ENCODE measurements at regions not wholly inside any gene's neighbourhood (a gene's known extent, or its start where the extent isn't known, plus 50 kb on each side); places are given as distances from the start of the nearest gene placed in this dataset.

DNA sequence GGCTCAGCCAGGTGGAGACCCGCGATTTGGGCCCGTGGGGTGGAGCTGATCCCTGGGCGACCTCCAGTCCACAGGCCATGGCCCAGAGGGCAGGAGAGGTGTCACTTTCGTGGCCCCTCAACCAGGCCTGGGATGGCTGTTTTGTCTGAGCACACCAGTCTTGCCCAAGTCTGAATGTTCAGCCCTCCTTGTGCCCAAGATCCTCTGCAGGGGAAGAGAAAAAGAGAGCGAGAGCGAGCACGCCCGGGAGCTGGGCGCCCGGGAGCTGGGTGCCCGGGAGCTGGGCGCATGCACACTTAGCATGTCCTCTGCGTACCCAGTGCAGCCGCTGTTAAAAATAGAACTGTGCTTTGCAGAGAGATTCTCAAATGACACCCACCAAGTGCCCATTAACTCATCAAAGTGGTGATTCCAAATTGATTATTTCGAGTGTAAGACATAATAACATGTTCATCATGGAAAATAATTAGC lies 403.3 kb upstream of the TNRC6C start:
- H2BK15ac ChIP-seq (ENCODE audit: low read length): no peak overlapping the region
- DNase-seq (ENCODE audit: low read depth in 1 of 2, low spot score in 2 of 2) (no peak), FAIRE-seq (no peak)
- no peak overlapping the region for H4K8ac ChIP-seq (ENCODE audit: extremely low read depth, insufficient read depth, low read length)
- H2BK120ac ChIP-seq (replicated peaks; ENCODE audit: low read depth, low read length): no peak overlapping the region
- no peak overlapping the region for H2AK5ac ChIP-seq (ENCODE audit: low read depth, low read length)
- no peak overlapping the region for H3K4me3 ChIP-seq (ENCODE audit: extremely low read depth in 1 of 4, insufficient read depth in 2 of 4, low read depth in 3 of 4, low read length in 4 of 4)
- H3K4ac ChIP-seq (replicated peaks; ENCODE audit: insufficient read length, low read depth, low read length): no peak overlapping the region
- no peaks in the 10 kb centered on the region for H3K79me1 ChIP-seq (ENCODE audit: low read depth, low read length)
- 90% methylated on average over 12 of the region's 16 CpGs; no CpG with 5 or more reads in 1 of the 2 experiments for WGBS, 2 experiments (ENCODE audit: extremely low coverage in 1 of 2, insufficient coverage in 1 of 2, insufficient read length in 1 of 2, insufficient replicate concordance in 2 of 2, low coverage in 1 of 2, low lambda C conversion rate in 2 of 2, missing lambda C conversion rate in 1 of 2)
- H3K9ac ChIP-seq (replicated peaks in 1 of 4; ENCODE audit: extremely low read depth in 1 of 4, low read depth in 3 of 4, low read length in 3 of 4): no peak overlapping the region
- POLR2A ChIA-PET (ENCODE audit: partially characterized antibody): no interaction called here
- no peak overlapping the region for H3K56ac ChIP-seq (replicated peaks; ENCODE audit: insufficient read length, low read depth, low read length)
- no peak overlapping the region for H4K91ac ChIP-seq (replicated peaks; ENCODE audit: insufficient read length, low read length)
- no peaks in the 10 kb centered on the region; the same call in 1 of the 2 replicates for H3K23me2 ChIP-seq (ENCODE audit: low read depth, low read length)
- H3K23ac ChIP-seq (ENCODE audit: insufficient read length): no peak overlapping the region
- no peak overlapping the region for H2AFZ ChIP-seq (ENCODE audit: low read length)
- H3K9me3 ChIP-seq (ENCODE audit: insufficient read depth in 2 of 2, low read depth in 1 of 2, low read length in 1 of 2): no peaks in the 10 kb centered on the region
- no peaks in the 10 kb centered on the region for H4K20me1 ChIP-seq (replicated peaks in 1 of 2; ENCODE audit: control insufficient read depth in 1 of 2, insufficient read depth in 2 of 2, low read length in 2 of 2)
- H3K14ac ChIP-seq (ENCODE audit: insufficient read length): no peak overlapping the region
- 0 out of 7 replicates have a peak, but pooled peaks cover 0 to 5% (median 0%) of the 10 kb centered on the region in 4 experiments for H3K4me1 ChIP-seq (replicated peaks in 1 of 4; ENCODE audit: control insufficient read depth in 3 of 4, insufficient read depth in 4 of 4, low read length in 3 of 4)
- no peaks in the 10 kb centered on the region for H3K79me2 ChIP-seq (ENCODE audit: control insufficient read depth in 1 of 2, insufficient read depth in 2 of 2, low read length in 2 of 2)
- no peak overlapping the region for H4K5ac ChIP-seq (ENCODE audit: insufficient read length, low read depth, low read length)
- CTCF ChIA-PET (ENCODE audit: partially characterized antibody): interaction anchor here (1.4 kb wide), 1 partner anchor 12 kb away, joined by 7 read pairs; no protein-coding TSS in a partner anchor
- H2BK12ac ChIP-seq (ENCODE audit: low read depth, low read length): no peak overlapping the region
- no peak overlapping the region for H2BK20ac ChIP-seq (ENCODE audit: low read length)
- no peak overlapping the region for H3K18ac ChIP-seq (ENCODE audit: extremely low read depth, low read length)
- no peak overlapping the region for H3K4me2 ChIP-seq (ENCODE audit: insufficient read depth in 1 of 2, low read depth in 2 of 2, low read length in 2 of 2)
- H3K27ac ChIP-seq (ENCODE audit: low read depth, low read length): no peak overlapping the region
- H3K27me3 ChIP-seq (replicated peaks in 1 of 4; ENCODE audit: control insufficient read depth in 3 of 4, extremely low read depth in 1 of 4, insufficient read depth in 3 of 4, low read length in 3 of 4): peaks cover 0 to 4% (median 0%) of the 10 kb centered on the region in 4 experiments; a peak in 1 of 7 replicates
- no peaks in the 10 kb centered on the region for H3K36me3 ChIP-seq (ENCODE audit: control insufficient read depth in 2 of 4, insufficient read depth in 4 of 4, low read length in 3 of 4)
- no peak overlapping the region for H2BK5ac ChIP-seq (ENCODE audit: low read depth, low read length)
